ENCODE measurements at regions not wholly inside any gene's neighbourhood (a gene's known extent, or its start where the extent isn't known, plus 50 kb on each side); places are given as distances from the start of the nearest gene placed in this dataset.
"Not testable (repeated sequence)": the region's sequence is repeated elsewhere in the genome, so short reads cannot be mapped to it uniquely, and the experiment has no call there.

GRCh38 chr2:38483776-38484501 is 106.9 kb upstream of the ATL2 start:
- DNase-seq (ENCODE audit: low spot score) = no peak

- DNase-seq (ENCODE audit: low spot score) = not testable (repeated sequence)
Observed at GRCh38 chr2:38482710-38483109, 105.6 kb upstream of the ATL2 start.

- no peak for DNase-seq (ENCODE audit: low spot score)
Observed at GRCh38 chr2:38480617-38481016, 103.5 kb upstream of the ATL2 start.

- no peak for DNase-seq (ENCODE audit: low spot score)
Observed at GRCh38 chr2:38477006-38477405, 99.9 kb upstream of the ATL2 start.

- DNase-seq (ENCODE audit: low spot score) = no peak
Observed at GRCh38 chr2:38475567-38475881, 98.5 kb upstream of the ATL2 start.

- no peak for DNase-seq (ENCODE audit: low spot score)
Observed at GRCh38 chr2:38474715-38475566, 97.9 kb upstream of the ATL2 start.

- no peak for DNase-seq (ENCODE audit: low spot score)
Observed at GRCh38 chr2:38474021-38474456, 97.0 kb upstream of the ATL2 start.

- no peak for DNase-seq (ENCODE audit: low spot score)
Observed at GRCh38 chr2:38473333-38474005, 96.4 kb upstream of the ATL2 start.

- DNase-seq (ENCODE audit: low spot score) = no peak
Observed at GRCh38 chr2:38470115-38470514, 93.0 kb upstream of the ATL2 start.

GRCh38 chr2:38467768-38468455 is 90.8 kb upstream of the ATL2 start:
- no peak for DNase-seq (ENCODE audit: low spot score)

GRCh38 chr2:38466876-38467767 is 90.0 kb upstream of the ATL2 start:
- DNase-seq (ENCODE audit: low spot score) = no peak

- DNase-seq (ENCODE audit: low spot score) = no peak
Observed at GRCh38 chr2:38466409-38466808, 89.3 kb upstream of the ATL2 start.

- peak; percentile 17 for DNase-seq (ENCODE audit: low spot score)
Observed at GRCh38 chr2:38465789-38466127, 88.7 kb upstream of the ATL2 start.

GRCh38 chr2:38464971-38465788 is 88.1 kb upstream of the ATL2 start:
- no peak for DNase-seq (ENCODE audit: low spot score)

GRCh38 chr2:38463752-38464151 is 86.7 kb upstream of the ATL2 start:
- no peak for DNase-seq (ENCODE audit: low spot score)

- DNase-seq (ENCODE audit: low spot score) = no peak
Observed at GRCh38 chr2:38462121-38462661, 85.1 kb upstream of the ATL2 start.

- DNase-seq (ENCODE audit: low spot score) = no peak
Observed at GRCh38 chr2:38461470-38461869, 84.4 kb upstream of the ATL2 start.

- DNase-seq (ENCODE audit: low spot score) = no peak
Observed at GRCh38 chr2:38460313-38460712, 83.2 kb upstream of the ATL2 start.

GRCh38 chr2:38454081-38454480 is 77.0 kb upstream of the ATL2 start:
- DNase-seq (ENCODE audit: low spot score) = no peak

- DNase-seq (ENCODE audit: low spot score) = not testable (repeated sequence)
Observed at GRCh38 chr2:38451778-38452177, 74.7 kb upstream of the ATL2 start.
